ENCODE measurements at regions not wholly inside any gene's neighbourhood (a gene's known extent, or its start where the extent isn't known, plus 50 kb on each side); places are given as distances from the start of the nearest gene placed in this dataset.

- Histone ChIP-seq H3K4me1 (peaks cover 0 to 2% (median 0%) of the 10 kb centered on the region in 4 donors), H3K9me3 (no peaks in the 10 kb centered on the region), H3K27ac (replicated peaks in 1 of 4) (no peak overlapping the region), H3K27me3 (no peaks in the 10 kb centered on the region), H3K4me3 (no peak overlapping the region), H3K36me3 (no peaks in the 10 kb centered on the region)
- intact Hi-C loops (cut with DNase I): no loop called here
- DNase-seq (ENCODE audit: extremely low spot score): no peak
- TF ChIP-seq POLR2AphosphoS5 (IDR thresholded peaks at IDR 0.05) (no peak), EP300 (IDR thresholded peaks at IDR 0.05) (no peak), POLR2A (IDR thresholded peaks at IDR 0.05; ENCODE audit: low read depth) (no peak), CTCF (IDR thresholded peaks at IDR 0.05) (no peak)
- 43% methylated on average over 7 of the region's 7 CpGs for WGBS
Observed at GRCh38 chr5:38650540-38650939, 94.1 kb upstream of the LIFR start.

- no peak overlapping the region for H3K4me3 ChIP-seq
- no peaks in the 10 kb centered on the region for H3K36me3 ChIP-seq
- TF ChIP-seq POLR2AphosphoS5 (IDR thresholded peaks at IDR 0.05) (peak in 1 of 2 donors; percentile 24), CTCF (IDR thresholded peaks at IDR 0.05) (no peak)
- no peak for DNase-seq (ENCODE audit: extremely low spot score)
- no peak overlapping the region for H3K27ac ChIP-seq (replicated peaks in 1 of 4)
- 48% methylated on average over 8 of the region's 8 CpGs for WGBS
- no peaks in the 10 kb centered on the region for H3K9me3 ChIP-seq
- H3K27me3 ChIP-seq: no peaks in the 10 kb centered on the region
- peaks cover 0 to 2% (median 0%) of the 10 kb centered on the region in 4 donors for H3K4me1 ChIP-seq
- intact Hi-C loops (cut with DNase I): no loop called here
Observed at GRCh38 chr5:38650946-38651345, 94.5 kb upstream of the LIFR start.

GRCh38 chr5:38651806-38652205 lies 95.4 kb upstream of the LIFR start:
- Histone ChIP-seq H3K27me3 (no peaks in the 10 kb centered on the region), H3K9me3 (no peaks in the 10 kb centered on the region), H3K36me3 (no peaks in the 10 kb centered on the region), H3K27ac (replicated peaks in 1 of 4) (no peak overlapping the region), H3K4me3 (no peak overlapping the region), H3K4me1 (peaks cover 0 to 2% (median 0%) of the 10 kb centered on the region in 4 donors)
- TF ChIP-seq EP300 (IDR thresholded peaks at IDR 0.05) (no peak), POLR2A (IDR thresholded peaks at IDR 0.05; ENCODE audit: low read depth) (no peak), POLR2AphosphoS5 (IDR thresholded peaks at IDR 0.05) (no peak), CTCF (IDR thresholded peaks at IDR 0.05) (no peak)
- no peak for DNase-seq (ENCODE audit: extremely low spot score)
- intact Hi-C loops (cut with DNase I): no loop called here
- 95% methylated on average over 6 of the region's 6 CpGs for WGBS

GRCh38 chr5:38653389-38653788 lies 96.9 kb upstream of the LIFR start:
- WGBS: 88% methylated on average over 2 of the region's 2 CpGs

More at GRCh38 chr5:38653389-38653788, 96.9 kb upstream of the LIFR start:
- TF ChIP-seq CTCF (IDR thresholded peaks at IDR 0.05) (no peak), POLR2AphosphoS5 (IDR thresholded peaks at IDR 0.05) (no peak), POLR2A (IDR thresholded peaks at IDR 0.05; ENCODE audit: low read depth) (no peak), EP300 (IDR thresholded peaks at IDR 0.05) (no peak)
- Histone ChIP-seq H3K27ac (replicated peaks in 1 of 4) (no peak overlapping the region), H3K27me3 (no peaks in the 10 kb centered on the region), H3K4me1 (peaks cover 0 to 2% (median 0%) of the 10 kb centered on the region in 4 donors), H3K9me3 (no peaks in the 10 kb centered on the region), H3K36me3 (no peaks in the 10 kb centered on the region), H3K4me3 (no peak overlapping the region)
- no peak for DNase-seq (ENCODE audit: extremely low spot score)
- intact Hi-C loops (cut with DNase I): no loop called here

Data from esophagus muscularis mucosa (tissue), 4 donors.